Pancreas (tissue), 10 donors: ENCODE measurements at regions not wholly inside any gene's neighbourhood (a gene's known extent, or its start where the extent isn't known, plus 50 kb on each side); places are given as distances from the start of the nearest gene placed in this dataset.

Experiments
- ATAC-seq, 4 donors: fragments of 200-7000 bp; cut with Tn5 transposase; one replicate each; pipeline versions ENCODE4 v1.8.0 to v1.9.1; 2020; ENCODE audit warnings: mild to moderate bottlenecking in 4 of 4, moderate library complexity in 4 of 4
- DNase-seq, 6 donors: peaks; one replicate each; pipeline ENCODE4 v3.0.0-alpha.2; 2020
- FAIRE-seq: peaks from 2 replicates; lab custom pipeline; 2012; peaks lifted over from hg19 to GRCh38; lab: Jason Lieb, UNC
- H3K27ac ChIP-seq, 4 donors: fragments of 200-600 bp; sonication (generic); 1 replicate in 3 of 4; 2 replicates in 1 of 4; pipeline versions ENCODE4 v1.5.0 to v1.8.0; 2020
- H3K27me3 ChIP-seq, 4 donors: fragments of 200-600 bp; one replicate each; pipeline ENCODE4 v1.8.0; 2021
- H3K36me3 ChIP-seq, 3 donors: fragments of 200-600 bp; sonication (generic) in 1 of 3; one replicate each; pipeline versions ENCODE4 v1.5.0 to v1.8.0; 2020 to 2021
- H3K4me1 ChIP-seq, 3 donors: fragments of 200-600 bp; one replicate each; pipeline ENCODE4 v1.8.0; 2021
- H3K4me3 ChIP-seq, 4 donors: fragments of 200-600 bp; sonication (generic) in 2 of 4; one replicate each; pipeline versions ENCODE4 v1.5.0 to v1.8.0; 2020 to 2021
- H3K9me3 ChIP-seq, 4 donors: fragments of 200-600 bp; one replicate each; pipeline ENCODE4 v1.8.0; 2021
- WGBS, 2 donors: extraction: QIAGEN DNeasy Blood & Tissue Kit; methylation state at CpG; one replicate each; pipeline ENCODE4 v1.1.7; 2013; 5-methylcytosine and 5-hydroxymethylcytosine counted together
- intact Hi-C, 3 donors: fragments of 100-400 bp; cut with DNase I; formaldehyde crosslinking; loops; one replicate each; pipeline versions ENCODE4 v1.11.1 to v1.14.2; 2022
- TF ChIP-seq, protein P1 (sequence below), 4 donors: fragments of 200-600 bp; sonication (generic) in 3 of 4; IDR thresholded peaks; one replicate each; pipeline versions ENCODE4 v1.5.0 to v1.8.0; 2021; ENCODE audit warnings: antibody characterized with exemption in 4 of 4
- donor health status: healthy with polysubstance abuse.
- donor health status: DM: no; HTN: no; CAD: no; lungs with moderate emphysema.
- donor health status: DM: no; HTN: no; CAD: no.
- donor health status: control.
- donor health status: control.
- donor health status: Bipolar disorder and iron deficiency.
- donor health status: DM: yes; HTN: yes; CAD: no.
- donor health status: DM: no; HTN: no; CAD: no.
- donor health status: DM: no; HTN: no; CAD: no.
- donor health status: DM: yes; HTN: yes; CAD: no.

- Histone ChIP-seq H3K27ac (no peak overlapping the region), H3K4me3 (no peak overlapping the region), H3K27me3 (no peaks in the 10 kb centered on the region), H3K4me1 (no peaks in the 10 kb centered on the region), H3K36me3 (no peaks in the 10 kb centered on the region), H3K9me3 (no peaks in the 10 kb centered on the region)
- TF ChIP-seq, protein P1, sequence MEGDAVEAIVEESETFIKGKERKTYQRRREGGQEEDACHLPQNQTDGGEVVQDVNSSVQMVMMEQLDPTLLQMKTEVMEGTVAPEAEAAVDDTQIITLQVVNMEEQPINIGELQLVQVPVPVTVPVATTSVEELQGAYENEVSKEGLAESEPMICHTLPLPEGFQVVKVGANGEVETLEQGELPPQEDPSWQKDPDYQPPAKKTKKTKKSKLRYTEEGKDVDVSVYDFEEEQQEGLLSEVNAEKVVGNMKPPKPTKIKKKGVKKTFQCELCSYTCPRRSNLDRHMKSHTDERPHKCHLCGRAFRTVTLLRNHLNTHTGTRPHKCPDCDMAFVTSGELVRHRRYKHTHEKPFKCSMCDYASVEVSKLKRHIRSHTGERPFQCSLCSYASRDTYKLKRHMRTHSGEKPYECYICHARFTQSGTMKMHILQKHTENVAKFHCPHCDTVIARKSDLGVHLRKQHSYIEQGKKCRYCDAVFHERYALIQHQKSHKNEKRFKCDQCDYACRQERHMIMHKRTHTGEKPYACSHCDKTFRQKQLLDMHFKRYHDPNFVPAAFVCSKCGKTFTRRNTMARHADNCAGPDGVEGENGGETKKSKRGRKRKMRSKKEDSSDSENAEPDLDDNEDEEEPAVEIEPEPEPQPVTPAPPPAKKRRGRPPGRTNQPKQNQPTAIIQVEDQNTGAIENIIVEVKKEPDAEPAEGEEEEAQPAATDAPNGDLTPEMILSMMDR (IDR thresholded peaks at IDR 0.05): no peak
- ATAC-seq (no peak), FAIRE-seq (no peak), DNase-seq (no peak)
- WGBS, 2 donors: 66 to 70% methylated on average over 2 of the region's 2 CpGs
- intact Hi-C loops: no loop called here
Observed at GRCh38 chr6:44721954-44722578, 334.6 kb downstream of the CDC5L start.

- WGBS, 2 donors: 73 to 89% methylated on average over 1 of the region's 1 CpG
- intact Hi-C loops: no loop called here
- ATAC-seq (no peak), DNase-seq (no peak), FAIRE-seq (no peak)
- no peaks in the 10 kb centered on the region for H3K27me3 ChIP-seq
- H3K27ac ChIP-seq: no peak overlapping the region
- no peaks in the 10 kb centered on the region for H3K9me3 ChIP-seq
- no peaks in the 10 kb centered on the region for H3K4me1 ChIP-seq
- H3K4me3 ChIP-seq: no peak overlapping the region
- H3K36me3 ChIP-seq: no peaks in the 10 kb centered on the region
- TF ChIP-seq, protein P1 (IDR thresholded peaks at IDR 0.05): no peak
Observed at GRCh38 chr6:44722736-44723135, 335.2 kb downstream of the CDC5L start.

DNA sequence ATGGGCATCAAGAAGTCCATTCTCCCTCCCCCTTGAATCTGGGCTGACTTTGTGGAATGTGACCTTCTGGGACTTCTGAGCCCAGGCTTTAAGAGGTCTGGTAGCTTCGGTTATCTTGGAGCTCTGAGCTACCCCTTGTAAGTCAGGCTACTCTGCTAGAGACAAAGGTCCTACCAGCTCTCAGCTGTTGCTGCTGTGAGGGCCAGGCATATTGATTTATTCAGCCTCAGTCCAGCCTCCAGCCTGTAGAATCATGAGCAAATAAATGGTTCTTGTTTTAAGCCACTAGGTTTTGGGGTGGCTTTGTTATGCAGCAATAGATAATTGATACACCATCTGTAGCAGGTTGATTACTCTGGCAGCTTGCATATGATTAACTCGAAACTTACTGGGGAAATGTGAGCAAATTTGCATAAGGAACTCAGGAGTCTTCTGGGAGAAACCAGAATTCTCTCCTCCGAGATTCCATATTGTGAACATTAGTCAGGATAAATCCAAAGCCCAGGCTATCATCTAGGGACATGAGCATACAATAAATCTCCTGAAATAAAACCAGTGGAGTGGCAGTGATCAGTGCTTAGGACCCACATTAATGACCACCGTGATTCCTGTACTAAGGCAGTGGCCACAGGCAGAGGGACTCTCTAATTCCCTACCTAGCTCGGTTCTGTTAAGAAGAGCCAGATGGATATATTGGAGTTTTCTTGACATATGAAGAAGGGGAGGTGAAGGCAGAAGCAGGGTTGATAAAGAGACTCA is 336.1 kb downstream of the CDC5L start:
- Histone ChIP-seq H3K27ac (no peak overlapping the region), H3K4me1 (no peaks in the 10 kb centered on the region), H3K27me3 (no peaks in the 10 kb centered on the region), H3K9me3 (no peaks in the 10 kb centered on the region), H3K36me3 (no peaks in the 10 kb centered on the region), H3K4me3 (no peak overlapping the region)
- intact Hi-C loops: no loop called here
- ATAC-seq (no peak), DNase-seq (no peak), FAIRE-seq (no peak)
- TF ChIP-seq, protein P1 (IDR thresholded peaks at IDR 0.05): no peak
- 53 to 67% methylated on average over 5 of the region's 5 CpGs for WGBS, 2 donors

GRCh38 chr6:44725070-44725469 is 337.6 kb downstream of the CDC5L start:
- no peaks in the 10 kb centered on the region for H3K9me3 ChIP-seq
- WGBS, 2 donors: 72 to 78% methylated on average over 4 of the region's 4 CpGs
- no peaks in the 10 kb centered on the region for H3K36me3 ChIP-seq
- no peak for DNase-seq
- no peak overlapping the region for H3K27ac ChIP-seq
- ATAC-seq: no peak
- no peaks in the 10 kb centered on the region for H3K27me3 ChIP-seq
- H3K4me3 ChIP-seq: no peak overlapping the region
- no peak for FAIRE-seq
- TF ChIP-seq, protein P1 (IDR thresholded peaks at IDR 0.05): no peak
- no peaks in the 10 kb centered on the region for H3K4me1 ChIP-seq
- intact Hi-C loops: no loop called here
